PC-3 (cell line): ENCODE measurements at regions not wholly inside any gene's neighbourhood (a gene's known extent, or its start where the extent isn't known, plus 50 kb on each side); places are given as distances from the start of the nearest gene placed in this dataset.
A peak's percentile ranks its signal among the peaks of the same experiment; 100 is the strongest.

Experiments
- ATAC-seq: fragments of 200-7000 bp; cut with Tn5 transposase; 2 replicates; pipeline ENCODE4 v1.9.1; 2020; ENCODE audit warnings: mild to moderate bottlenecking, moderate library complexity
- BruUV-seq: library from RNA; stranded (reverse); fragments of 400-500 nt; replicated peaks from 2 replicates; lab custom pipeline; 2021; lab: Mats Ljungman, UMichigan
- CTCF ChIA-PET: fragments of 300-600 bp; sonication (Branson Sonifier 250); formaldehyde crosslinking; loops from one replicate; lab custom pipeline; 2022; ENCODE audit warnings: antibody characterized with exemption; lab: Charles Lee
- POLR2A ChIA-PET: fragments of 300-600 bp; sonication (Branson Sonifier 250); formaldehyde crosslinking; loops from one replicate; lab custom pipeline; 2022; ENCODE audit warnings: antibody characterized with exemption; ENCODE audit not compliant: unreplicated experiment; lab: Charles Lee
- DNase-seq: peaks from one replicate; pipeline ENCODE4 v3.0.0-alpha.2; 2015
- H2AFZ ChIP-seq: fragments of 300-600 bp; sonication (generic); 2 replicates; pipeline ENCODE4 v1.6.0; 2016; ENCODE audit warnings: antibody characterized with exemption, low read length
- H3F3A ChIP-seq: fragments of 300-600 bp; sonication (generic); one replicate; pipeline ENCODE4 v1.6.0; 2017; ENCODE audit warnings: antibody characterized with exemption, low read length, control low read depth, mild to moderate bottlenecking; ENCODE audit not compliant: unreplicated experiment
- H3K27ac ChIP-seq: fragments of 300-600 bp; sonication (generic); 2 replicates; pipeline ENCODE4 v1.5.1; 2016; ENCODE audit warnings: mild to moderate bottlenecking, low read length
- H3K27me3 ChIP-seq: fragments of 300-600 bp; sonication (generic); 2 replicates; pipeline ENCODE4 v1.6.1; 2016; ENCODE audit warnings: low read length, mixed read lengths
- H3K36me3 ChIP-seq: fragments of 300-600 bp; sonication (generic); 2 replicates; pipeline ENCODE4 v1.6.1; 2016; ENCODE audit warnings: low read depth, mixed run types, low read length, mixed read lengths
- H3K4me1 ChIP-seq: fragments of 300-600 bp; sonication (generic); 2 replicates; pipeline ENCODE4 v1.5.1; 2016; ENCODE audit warnings: low read length; ENCODE audit not compliant: insufficient read depth
- H3K4me2 ChIP-seq: fragments of 300-600 bp; sonication (generic); 2 replicates; pipeline ENCODE4 v1.6.0; 2016; ENCODE audit warnings: low read length
- H3K4me3 ChIP-seq: fragments of 300-600 bp; sonication (generic); 2 replicates; pipeline ENCODE4 v1.5.1; 2016; ENCODE audit warnings: mild to moderate bottlenecking, low read length, mixed read lengths
- H3K79me2 ChIP-seq: fragments of 300-600 bp; sonication (generic); 2 replicates; pipeline ENCODE4 v1.6.1; 2017; ENCODE audit warnings: low read length, mixed read lengths
- H3K9ac ChIP-seq: fragments of 300-600 bp; sonication (generic); 2 replicates; pipeline ENCODE4 v1.6.0; 2016; ENCODE audit warnings: mild to moderate bottlenecking, low read length
- H3K9me2 ChIP-seq: fragments of 300-600 bp; sonication (generic); replicated peaks from 2 replicates; pipeline ENCODE4 v1.6.1; 2016; ENCODE audit warnings: mixed run types, low read length, mixed read lengths
- H3K9me3 ChIP-seq: fragments of 300-600 bp; sonication (generic); 2 replicates; pipeline ENCODE4 v1.6.1; 2016; ENCODE audit warnings: low read length, mixed read lengths
- H4K20me1 ChIP-seq: fragments of 300-600 bp; sonication (generic); 2 replicates; pipeline ENCODE4 v1.6.1; 2016; ENCODE audit warnings: low read length, mixed read lengths
- EZH2 ChIP-seq: fragments of 300-600 bp; sonication (generic); IDR thresholded peaks from one replicate; pipeline ENCODE4 v1.6.1; 2017; ENCODE audit warnings: antibody characterized with exemption, mild to moderate bottlenecking, low read length; ENCODE audit not compliant: unreplicated experiment
- EZH2phosphoT487 ChIP-seq: fragments of 300-600 bp; sonication (generic); IDR thresholded peaks from 2 replicates; pipeline ENCODE4 v1.6.1; 2018; ENCODE audit warnings: mild to moderate bottlenecking, antibody characterized with exemption, low read length, borderline replicate concordance
- intact Hi-C: fragments of 100-400 bp; cut with micrococcal nuclease; formaldehyde crosslinking; loops from 2 replicates; pipeline ENCODE4 v1.9.0; 2023
- TF ChIP-seq, protein P1 (sequence below): fragments of 300-600 bp; sonication (generic); conservative IDR thresholded peaks from 2 replicates; pipeline ENCODE4 v1.5.1; 2017; ENCODE audit warnings: antibody characterized with exemption, low read depth, mild to moderate bottlenecking, low read length

DNA sequence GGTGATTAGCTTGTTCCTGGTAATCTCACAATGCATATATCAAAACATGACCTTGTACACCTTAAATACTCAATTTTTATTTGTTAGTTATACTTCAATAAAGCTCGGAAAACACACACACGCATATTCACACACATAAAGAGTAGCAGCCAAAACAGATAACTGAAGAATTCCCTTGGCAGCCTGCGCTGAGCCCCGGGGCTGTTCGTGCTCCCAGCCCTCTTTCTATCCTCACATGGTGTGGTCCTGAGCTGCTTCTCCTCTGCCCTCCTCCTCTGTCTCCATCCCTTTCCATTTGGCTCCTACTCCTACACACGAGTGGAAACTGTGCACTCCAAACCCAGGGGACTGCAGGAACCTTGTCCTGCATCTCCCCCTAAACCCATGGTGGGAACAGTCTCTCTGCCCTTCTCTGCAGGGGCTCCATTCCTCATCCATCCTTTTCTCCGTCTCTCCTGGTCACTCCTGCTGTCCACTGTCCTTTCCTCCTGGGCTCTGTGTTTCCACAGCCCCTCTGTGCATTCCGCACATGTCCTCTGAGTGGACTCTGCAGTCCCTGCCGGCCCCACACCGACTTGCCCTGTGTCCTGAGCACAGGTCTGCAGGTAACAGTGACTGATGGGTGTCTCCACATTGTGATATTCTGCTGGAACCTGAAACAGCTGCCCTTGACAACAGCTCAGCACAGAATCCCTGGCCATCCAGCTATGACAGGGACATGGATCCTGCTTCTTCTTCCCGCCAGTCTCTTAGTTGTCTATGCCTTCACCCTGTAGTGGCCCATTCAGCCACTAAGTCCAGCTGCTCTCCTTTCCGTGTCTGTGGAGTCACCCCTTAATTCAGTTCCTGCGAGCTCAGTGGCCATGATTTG, 216.8 kb upstream of the ZNF32 start:
- no peak overlapping the region for H3K27ac ChIP-seq
- peaks cover 27% of the 10 kb centered on the region for H3K4me1 ChIP-seq
- CTCF ChIA-PET = no interaction called here
- intact Hi-C loops = no loop called here
- no peak overlapping the region for H3K4me3 ChIP-seq
- POLR2A ChIA-PET = no interaction called here
- TF ChIP-seq EZH2 = no peak
- no peak for TF ChIP-seq EZH2phosphoT487
- TF ChIP-seq, protein P1, sequence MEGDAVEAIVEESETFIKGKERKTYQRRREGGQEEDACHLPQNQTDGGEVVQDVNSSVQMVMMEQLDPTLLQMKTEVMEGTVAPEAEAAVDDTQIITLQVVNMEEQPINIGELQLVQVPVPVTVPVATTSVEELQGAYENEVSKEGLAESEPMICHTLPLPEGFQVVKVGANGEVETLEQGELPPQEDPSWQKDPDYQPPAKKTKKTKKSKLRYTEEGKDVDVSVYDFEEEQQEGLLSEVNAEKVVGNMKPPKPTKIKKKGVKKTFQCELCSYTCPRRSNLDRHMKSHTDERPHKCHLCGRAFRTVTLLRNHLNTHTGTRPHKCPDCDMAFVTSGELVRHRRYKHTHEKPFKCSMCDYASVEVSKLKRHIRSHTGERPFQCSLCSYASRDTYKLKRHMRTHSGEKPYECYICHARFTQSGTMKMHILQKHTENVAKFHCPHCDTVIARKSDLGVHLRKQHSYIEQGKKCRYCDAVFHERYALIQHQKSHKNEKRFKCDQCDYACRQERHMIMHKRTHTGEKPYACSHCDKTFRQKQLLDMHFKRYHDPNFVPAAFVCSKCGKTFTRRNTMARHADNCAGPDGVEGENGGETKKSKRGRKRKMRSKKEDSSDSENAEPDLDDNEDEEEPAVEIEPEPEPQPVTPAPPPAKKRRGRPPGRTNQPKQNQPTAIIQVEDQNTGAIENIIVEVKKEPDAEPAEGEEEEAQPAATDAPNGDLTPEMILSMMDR = no peak
- 0 out of 2 replicates have a peak, but pooled peaks cover 4% of the 10 kb centered on the region for H3K27me3 ChIP-seq
- DNase-seq = no peak
- H3K4me2 ChIP-seq = no peak overlapping the region
- H4K20me1 ChIP-seq = no peaks in the 10 kb centered on the region
- no peak overlapping the region for H2AFZ ChIP-seq
- H3K79me2 ChIP-seq = no peaks in the 10 kb centered on the region
- ATAC-seq = no peak
- H3K9ac ChIP-seq = no peak overlapping the region
- no peaks in the 10 kb centered on the region for H3K9me2 ChIP-seq
- no peaks in the 10 kb centered on the region for H3K9me3 ChIP-seq
- BruUV-seq = no TSS peak
- H3K36me3 ChIP-seq = no peaks in the 10 kb centered on the region
- no peaks in the 10 kb centered on the region for H3F3A ChIP-seq

DNA sequence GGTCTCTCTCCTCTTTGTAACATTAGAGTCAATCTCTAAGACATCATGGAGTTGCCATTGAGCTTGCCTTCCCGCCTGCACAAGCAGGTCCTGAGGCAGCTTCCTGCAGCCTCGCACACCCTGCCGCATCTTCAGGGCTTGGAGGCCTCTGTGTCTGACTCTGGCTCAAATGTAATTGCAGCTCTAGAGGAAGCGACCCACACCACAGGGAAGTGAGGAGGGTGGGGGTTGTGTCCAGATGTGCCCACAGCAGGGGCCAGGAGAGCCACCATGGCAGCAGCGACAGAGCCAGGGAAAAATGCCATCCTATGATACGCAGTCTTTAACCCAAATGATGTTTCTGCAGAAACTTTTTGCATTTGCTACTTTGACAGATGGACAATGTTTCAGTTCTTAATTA, 216.0 kb upstream of the ZNF32 start:
- no peak overlapping the region; the same call in 1 of the 2 replicates for H3K4me2 ChIP-seq
- H3K27me3 ChIP-seq = 0 out of 2 replicates have a peak, but pooled peaks cover 4% of the 10 kb centered on the region
- no TSS peak for BruUV-seq
- H3K9me3 ChIP-seq = no peaks in the 10 kb centered on the region
- no peak for ATAC-seq
- CTCF ChIA-PET = no interaction called here
- no peaks in the 10 kb centered on the region for H3F3A ChIP-seq
- no peaks in the 10 kb centered on the region for H4K20me1 ChIP-seq
- H3K4me3 ChIP-seq = no peak overlapping the region
- TF ChIP-seq, protein P1 = no peak
- TF ChIP-seq EZH2 (no peak), EZH2phosphoT487 (no peak)
- intact Hi-C loops = no loop called here
- DNase-seq = no peak
- H3K4me1 ChIP-seq = peaks cover 27% of the 10 kb centered on the region
- H3K9me2 ChIP-seq = no peaks in the 10 kb centered on the region
- no peaks in the 10 kb centered on the region for H3K36me3 ChIP-seq
- no peak overlapping the region for H3K9ac ChIP-seq
- H3K27ac ChIP-seq = peak overlapping the region; percentile 50; the same call in 1 of the 2 replicates
- POLR2A ChIA-PET = no interaction called here
- no peak overlapping the region for H2AFZ ChIP-seq
- H3K79me2 ChIP-seq = no peaks in the 10 kb centered on the region
